Right renal pelvis (tissue), 4 donors: ENCODE measurements at regions not wholly inside any gene's neighbourhood (a gene's known extent, or its start where the extent isn't known, plus 50 kb on each side); places are given as distances from the start of the nearest gene placed in this dataset.
A peak's percentile ranks its signal among the peaks of the same experiment; 100 is the strongest.
"Not testable (repeated sequence)": the region's sequence is repeated elsewhere in the genome, so short reads cannot be mapped to it uniquely, and the experiment has no call there.

Experiments
- DNase-seq, 4 donors: peaks; one replicate each; pipeline ENCODE4 v3.0.0-alpha.2; 2013; ENCODE audit warnings: low read depth in 4 of 4, low spot score in 3 of 4, missing footprints in 1 of 4

- not testable (repeated sequence) for DNase-seq
Observed at GRCh38 chr7:55705728-55706450, 133.6 kb upstream of the VOPP1 start.

DNA sequence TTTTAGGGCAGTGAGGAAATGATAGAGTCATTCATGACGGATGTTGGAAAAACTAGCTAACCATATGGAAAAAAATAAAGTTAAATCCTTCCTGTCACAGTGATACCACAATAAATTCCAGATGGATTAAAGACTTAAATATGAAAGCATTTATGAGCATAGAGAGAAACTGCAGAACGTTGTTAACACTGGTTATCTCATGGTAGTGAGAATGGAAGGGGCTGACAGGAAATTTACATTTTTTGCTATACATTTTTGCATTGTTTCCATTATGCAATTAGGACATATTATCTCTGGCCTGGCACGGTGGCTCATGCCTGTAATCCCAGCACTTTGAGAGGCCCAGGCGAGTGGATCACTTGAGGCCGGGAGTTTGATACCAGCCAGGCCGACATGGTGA is 130.5 kb upstream of the VOPP1 start:
- not testable (repeated sequence) for DNase-seq

- not testable (repeated sequence) for DNase-seq
Observed at GRCh38 chr7:55699450-55699842, 127.1 kb upstream of the VOPP1 start.

DNA sequence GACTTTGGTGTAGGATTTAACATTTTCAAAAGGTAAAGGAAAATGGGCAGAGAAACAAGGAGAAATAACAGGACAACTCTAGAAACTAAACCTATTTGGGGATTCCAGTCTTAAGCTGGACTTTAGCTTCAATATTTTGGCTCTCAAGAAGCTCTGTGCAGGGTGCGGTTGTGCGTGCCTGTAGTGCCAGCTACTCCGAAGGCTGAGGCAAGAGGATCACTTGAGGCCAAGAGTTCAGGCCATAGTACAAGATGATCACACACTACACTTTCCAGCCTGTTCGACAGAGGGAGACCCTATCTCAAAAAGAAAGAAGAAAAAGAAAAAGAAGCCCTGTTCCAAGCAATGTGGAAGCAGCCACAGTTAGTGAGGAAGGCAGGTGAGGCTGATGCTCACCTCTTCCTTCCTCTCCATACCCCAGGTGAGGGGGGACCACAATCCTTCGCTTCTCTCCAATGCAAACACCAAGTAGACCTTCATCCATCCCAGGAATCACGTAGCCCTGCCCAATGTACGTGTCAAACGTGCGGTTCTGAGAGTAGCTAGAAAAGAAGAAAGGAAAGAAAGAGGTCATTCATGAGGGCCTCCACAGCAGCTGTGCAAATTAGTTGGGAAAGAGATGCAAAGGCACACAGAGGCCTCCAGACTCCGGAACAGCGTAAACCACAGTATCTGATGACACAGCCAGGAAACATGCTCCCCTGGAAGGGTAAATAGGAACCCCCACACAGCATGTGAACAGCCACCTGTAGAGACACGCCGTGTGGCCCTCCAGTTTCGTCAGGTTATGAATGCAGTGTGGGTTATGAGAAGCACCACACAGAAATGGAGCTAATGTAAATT is 126.5 kb upstream of the VOPP1 start:
- DNase-seq, result not testable (repeated sequence)

GRCh38 chr7:55695893-55696701 is 123.8 kb upstream of the VOPP1 start:
- DNase-seq, result peak in 2 of 4 donors; percentile 35 to 37

- not testable (repeated sequence) for DNase-seq
Observed at GRCh38 chr7:55694484-55694883, 122.2 kb upstream of the VOPP1 start.

- DNase-seq, result peak in 1 of 4 donors; percentile 14
Observed at GRCh38 chr7:55688684-55689681, 116.7 kb upstream of the VOPP1 start.

GRCh38 chr7:55688261-55688660 is 116.0 kb upstream of the VOPP1 start:
- DNase-seq, result not testable (repeated sequence)

GRCh38 chr7:55687252-55687651 is 115.0 kb upstream of the VOPP1 start:
- not testable (repeated sequence) for DNase-seq

GRCh38 chr7:55686771-55687170 is 114.5 kb upstream of the VOPP1 start:
- not testable (repeated sequence) for DNase-seq

GRCh38 chr7:55683501-55683900 is 111.2 kb upstream of the VOPP1 start:
- DNase-seq, result not testable (repeated sequence)

- DNase-seq, result not testable (repeated sequence)
Observed at GRCh38 chr7:55675589-55675988, 103.3 kb upstream of the VOPP1 start.

DNA sequence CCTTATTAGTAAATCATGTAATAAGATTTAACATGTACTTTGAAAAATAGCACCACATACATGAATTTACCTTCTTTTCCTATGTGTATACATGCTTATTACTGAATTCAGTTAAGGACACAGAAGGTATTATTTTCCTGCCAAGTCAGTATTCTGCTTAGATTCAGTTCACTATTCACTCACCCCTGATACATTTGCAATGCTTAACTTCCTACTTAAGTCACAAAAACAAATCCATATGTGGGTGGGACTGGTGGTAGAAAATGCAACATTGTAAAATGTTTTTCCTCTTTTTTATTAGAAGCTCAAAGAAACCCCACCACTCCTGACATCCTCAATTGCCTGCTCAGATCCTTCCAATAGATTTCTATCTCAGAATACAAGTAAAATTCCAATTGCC is 101.2 kb upstream of the VOPP1 start:
- not testable (repeated sequence) for DNase-seq

GRCh38 chr7:55672084-55672483 is 99.8 kb upstream of the VOPP1 start:
- not testable (repeated sequence) for DNase-seq

DNA sequence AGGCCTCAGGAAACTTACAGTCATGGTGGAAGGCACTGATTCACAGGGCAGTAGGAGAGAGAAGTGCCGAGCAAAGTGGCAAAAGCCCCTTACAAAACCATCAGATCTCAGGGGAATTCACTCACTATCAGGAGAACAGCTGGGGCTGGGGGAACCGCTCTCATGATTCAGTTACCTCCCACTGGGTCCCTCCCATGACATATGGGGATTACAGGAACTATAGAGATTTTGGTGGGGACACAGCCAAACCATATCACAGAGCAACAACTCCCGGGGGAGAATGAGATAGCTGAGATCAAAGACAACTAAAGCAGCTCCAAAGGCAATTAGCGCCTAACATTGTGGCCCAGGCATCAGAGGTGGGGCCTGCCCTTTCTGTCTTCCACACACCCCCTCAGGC is 85.4 kb upstream of the VOPP1 start:
- no peak for DNase-seq

DNA sequence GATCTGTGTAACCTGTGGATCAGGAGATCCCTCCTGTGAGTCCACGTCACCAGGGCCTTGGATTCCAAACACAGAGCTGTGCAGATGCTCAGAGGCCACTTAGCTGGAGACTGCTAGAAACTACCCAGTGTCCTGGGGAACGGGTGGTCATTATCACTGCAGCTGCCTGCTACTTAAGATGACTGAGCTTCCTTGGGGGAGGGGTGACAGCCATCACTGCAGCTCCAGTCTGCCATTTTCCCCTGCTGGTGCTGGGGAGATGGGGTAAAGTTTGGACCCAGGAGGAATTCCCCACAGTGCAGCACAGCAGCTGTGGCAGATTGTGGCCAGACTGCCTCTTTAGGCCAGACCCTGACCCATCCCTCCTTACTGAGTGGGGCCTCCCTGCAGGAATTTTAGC is 78.8 kb upstream of the VOPP1 start:
- no peak for DNase-seq

DNA sequence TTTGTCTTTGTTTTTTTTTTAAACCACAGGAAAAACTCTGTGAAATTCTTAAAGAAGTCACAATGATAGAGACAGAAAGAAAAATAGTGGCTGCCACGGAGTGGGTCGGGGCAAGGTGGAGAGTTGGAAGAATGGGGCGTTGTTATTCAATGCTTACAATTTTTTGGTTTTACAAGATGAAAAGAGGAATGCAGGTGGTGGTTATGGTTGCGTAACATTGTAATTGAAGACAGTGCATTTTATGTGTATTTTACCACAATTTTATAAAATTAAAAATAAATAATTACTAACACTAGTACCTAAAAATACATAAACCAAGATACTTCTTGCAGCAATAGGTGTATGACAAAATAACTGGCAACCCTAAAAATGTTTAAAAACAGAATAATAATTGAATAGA is 76.9 kb upstream of the VOPP1 start:
- no peak for DNase-seq

DNA sequence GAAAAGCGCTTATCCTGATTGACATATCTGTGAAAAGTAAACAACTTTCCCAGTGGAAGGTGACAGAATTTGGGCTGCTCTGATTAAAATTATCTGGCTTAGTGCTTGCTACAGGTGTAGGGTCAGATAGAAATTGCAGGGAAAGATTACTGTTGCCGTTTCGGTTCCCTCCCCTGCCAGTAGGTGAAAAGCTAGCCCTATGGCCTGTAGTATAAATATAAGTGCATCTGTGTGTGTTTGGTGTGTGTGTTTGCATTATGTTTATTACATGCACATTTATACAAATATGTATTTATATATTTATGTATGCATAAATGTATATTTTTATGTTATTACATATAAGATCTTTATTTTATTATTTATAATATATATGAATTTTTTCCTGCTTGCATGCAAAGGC is 72.3 kb upstream of the VOPP1 start:
- no peak for DNase-seq

GRCh38 chr7:55642266-55642665 is 70.0 kb upstream of the VOPP1 start:
- no peak for DNase-seq

DNA sequence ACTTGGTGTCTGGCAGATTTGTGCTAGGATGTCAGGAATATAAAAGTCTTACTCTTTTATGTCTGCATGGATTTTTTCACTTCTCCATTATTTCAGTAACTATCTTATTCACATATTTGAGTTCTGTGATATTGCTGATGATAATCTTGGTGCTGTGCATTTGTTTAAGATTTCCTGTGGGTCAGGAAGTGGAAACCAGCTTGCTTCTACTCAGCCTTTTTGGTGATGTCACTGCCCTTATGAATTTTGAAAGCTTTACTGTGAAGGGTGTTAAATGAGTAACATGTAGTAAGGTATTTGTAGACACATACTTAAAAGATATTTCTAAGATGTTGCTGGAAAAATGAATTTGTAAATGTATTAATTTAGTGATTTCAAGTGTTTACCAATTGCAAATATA is 69.5 kb upstream of the VOPP1 start:
- DNase-seq, result no peak
